ENCODE measurements at regions not wholly inside any gene's neighbourhood (a gene's known extent, or its start where the extent isn't known, plus 50 kb on each side); places are given as distances from the start of the nearest gene placed in this dataset.

DNA sequence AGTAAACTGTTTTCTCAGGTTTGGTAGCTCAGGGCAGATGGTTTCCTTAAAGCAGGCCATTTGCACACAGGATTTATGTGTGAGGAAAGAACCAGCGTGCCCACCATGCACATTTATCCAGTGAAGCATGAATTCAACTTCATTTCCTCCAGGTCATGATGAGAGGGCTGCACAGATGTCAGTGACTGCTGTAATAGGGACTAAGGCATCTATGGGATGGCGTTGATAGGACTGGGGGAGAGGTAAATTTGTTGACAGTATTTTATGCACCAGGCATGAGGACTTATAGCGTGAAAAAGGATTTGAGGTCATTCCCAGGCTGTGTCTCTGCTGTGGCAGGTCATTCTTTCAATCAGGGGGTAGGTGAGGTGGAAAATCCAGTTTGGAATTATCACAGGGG, 302.9 kb downstream of the XPNPEP1 start:
- TF ChIP-seq EZH2 (IDR thresholded peaks at IDR 0.05; ENCODE audit: borderline replicate concordance): no peak
- TF ChIP-seq, protein P1, sequence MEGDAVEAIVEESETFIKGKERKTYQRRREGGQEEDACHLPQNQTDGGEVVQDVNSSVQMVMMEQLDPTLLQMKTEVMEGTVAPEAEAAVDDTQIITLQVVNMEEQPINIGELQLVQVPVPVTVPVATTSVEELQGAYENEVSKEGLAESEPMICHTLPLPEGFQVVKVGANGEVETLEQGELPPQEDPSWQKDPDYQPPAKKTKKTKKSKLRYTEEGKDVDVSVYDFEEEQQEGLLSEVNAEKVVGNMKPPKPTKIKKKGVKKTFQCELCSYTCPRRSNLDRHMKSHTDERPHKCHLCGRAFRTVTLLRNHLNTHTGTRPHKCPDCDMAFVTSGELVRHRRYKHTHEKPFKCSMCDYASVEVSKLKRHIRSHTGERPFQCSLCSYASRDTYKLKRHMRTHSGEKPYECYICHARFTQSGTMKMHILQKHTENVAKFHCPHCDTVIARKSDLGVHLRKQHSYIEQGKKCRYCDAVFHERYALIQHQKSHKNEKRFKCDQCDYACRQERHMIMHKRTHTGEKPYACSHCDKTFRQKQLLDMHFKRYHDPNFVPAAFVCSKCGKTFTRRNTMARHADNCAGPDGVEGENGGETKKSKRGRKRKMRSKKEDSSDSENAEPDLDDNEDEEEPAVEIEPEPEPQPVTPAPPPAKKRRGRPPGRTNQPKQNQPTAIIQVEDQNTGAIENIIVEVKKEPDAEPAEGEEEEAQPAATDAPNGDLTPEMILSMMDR (IDR thresholded peaks at IDR 0.05; ENCODE audit: poor library complexity): no peak
